ENCODE measurements at regions not wholly inside any gene's neighbourhood (a gene's known extent, or its start where the extent isn't known, plus 50 kb on each side); places are given as distances from the start of the nearest gene placed in this dataset.

- H3K4me3 Mint-ChIP-seq, result no peak overlapping the region
- no peaks in the 10 kb centered on the region for H3K36me3 Mint-ChIP-seq
- no peaks in the 10 kb centered on the region for H3K4me1 Mint-ChIP-seq
- no peaks in the 10 kb centered on the region for H3K9me3 Mint-ChIP-seq
- no peaks in the 10 kb centered on the region for H3K27me3 Mint-ChIP-seq
- no peak overlapping the region for H3K27ac Mint-ChIP-seq
- no peak for DNase-seq
Observed at GRCh38 chr7:46741181-46741580, 820.1 kb upstream of the IGFBP3 start.

GRCh38 chr7:46739518-46740234 is 818.6 kb upstream of the IGFBP3 start:
- peaks cover 2% of the 10 kb centered on the region for H3K9me3 Mint-ChIP-seq
- no peak for DNase-seq
- no peaks in the 10 kb centered on the region for H3K36me3 Mint-ChIP-seq

GRCh38 chr7:46738796-46739195 is 817.7 kb upstream of the IGFBP3 start:
- no peaks in the 10 kb centered on the region for H3K36me3 Mint-ChIP-seq
- no peak overlapping the region for H3K27ac Mint-ChIP-seq
- DNase-seq, result no peak
- no peak overlapping the region for H3K4me3 Mint-ChIP-seq
- peaks cover 2% of the 10 kb centered on the region for H3K9me3 Mint-ChIP-seq
- no peaks in the 10 kb centered on the region for H3K27me3 Mint-ChIP-seq
- no peaks in the 10 kb centered on the region for H3K4me1 Mint-ChIP-seq

More at GRCh38 chr7:46739518-46740234, 818.6 kb upstream of the IGFBP3 start:
- H3K27ac Mint-ChIP-seq, result no peak overlapping the region
- H3K4me1 Mint-ChIP-seq, result no peaks in the 10 kb centered on the region
- H3K27me3 Mint-ChIP-seq, result no peaks in the 10 kb centered on the region
- no peak overlapping the region for H3K4me3 Mint-ChIP-seq

GRCh38 chr7:46738165-46738564 is 817.1 kb upstream of the IGFBP3 start:
- no peak for DNase-seq
- no peak overlapping the region for H3K27ac Mint-ChIP-seq
- no peaks in the 10 kb centered on the region for H3K27me3 Mint-ChIP-seq
- H3K4me3 Mint-ChIP-seq, result no peak overlapping the region
- peaks cover 2% of the 10 kb centered on the region for H3K9me3 Mint-ChIP-seq
- H3K4me1 Mint-ChIP-seq, result no peaks in the 10 kb centered on the region
- no peaks in the 10 kb centered on the region for H3K36me3 Mint-ChIP-seq

- H3K27me3 Mint-ChIP-seq, result no peaks in the 10 kb centered on the region
- no peak for DNase-seq
Observed at GRCh38 chr7:46725838-46726237, 804.8 kb upstream of the IGFBP3 start.

GRCh38 chr7:46725136-46725535 is 804.1 kb upstream of the IGFBP3 start:
- H3K9me3 Mint-ChIP-seq, result no peaks in the 10 kb centered on the region
- peaks cover 2% of the 10 kb centered on the region for H3K27me3 Mint-ChIP-seq
- no peak overlapping the region for H3K4me3 Mint-ChIP-seq
- H3K4me1 Mint-ChIP-seq, result no peaks in the 10 kb centered on the region
- no peak overlapping the region for H3K27ac Mint-ChIP-seq
- H3K36me3 Mint-ChIP-seq, result no peaks in the 10 kb centered on the region
- no peak for DNase-seq

More at GRCh38 chr7:46725838-46726237, 804.8 kb upstream of the IGFBP3 start:
- Mint-ChIP-seq H3K36me3 (no peaks in the 10 kb centered on the region), H3K27ac (no peak overlapping the region), H3K4me1 (no peaks in the 10 kb centered on the region), H3K9me3 (no peaks in the 10 kb centered on the region), H3K4me3 (no peak overlapping the region)

- H3K4me3 Mint-ChIP-seq, result no peak overlapping the region
- H3K9me3 Mint-ChIP-seq, result no peaks in the 10 kb centered on the region
- no peaks in the 10 kb centered on the region for H3K36me3 Mint-ChIP-seq
- no peaks in the 10 kb centered on the region for H3K4me1 Mint-ChIP-seq
- no peak overlapping the region for H3K27ac Mint-ChIP-seq
- DNase-seq, result no peak
- H3K27me3 Mint-ChIP-seq, result peaks cover 3% of the 10 kb centered on the region
Observed at GRCh38 chr7:46723742-46724141, 802.7 kb upstream of the IGFBP3 start.

GRCh38 chr7:46723003-46723402 is 801.9 kb upstream of the IGFBP3 start:
- peaks cover 3% of the 10 kb centered on the region for H3K27me3 Mint-ChIP-seq
- no peaks in the 10 kb centered on the region for H3K36me3 Mint-ChIP-seq
- no peak overlapping the region for H3K4me3 Mint-ChIP-seq
- no peaks in the 10 kb centered on the region for H3K9me3 Mint-ChIP-seq
- DNase-seq, result no peak
- no peaks in the 10 kb centered on the region for H3K4me1 Mint-ChIP-seq
- no peak overlapping the region for H3K27ac Mint-ChIP-seq

- Mint-ChIP-seq H3K4me1 (no peaks in the 10 kb centered on the region), H3K9me3 (no peaks in the 10 kb centered on the region), H3K27ac (no peak overlapping the region), H3K27me3 (peaks cover 3% of the 10 kb centered on the region), H3K36me3 (no peaks in the 10 kb centered on the region), H3K4me3 (no peak overlapping the region)
- DNase-seq, result no peak
Observed at GRCh38 chr7:46720761-46721160, 799.7 kb upstream of the IGFBP3 start.

GRCh38 chr7:46719616-46720015 is 798.5 kb upstream of the IGFBP3 start:
- H3K4me3 Mint-ChIP-seq, result no peak overlapping the region
- H3K36me3 Mint-ChIP-seq, result no peaks in the 10 kb centered on the region
- no peak overlapping the region for H3K27ac Mint-ChIP-seq
- no peaks in the 10 kb centered on the region for H3K4me1 Mint-ChIP-seq
- no peak for DNase-seq
- peaks cover 3% of the 10 kb centered on the region for H3K27me3 Mint-ChIP-seq
- no peaks in the 10 kb centered on the region for H3K9me3 Mint-ChIP-seq

GRCh38 chr7:46716926-46717325 is 795.9 kb upstream of the IGFBP3 start:
- no peak for DNase-seq
- peaks cover 3% of the 10 kb centered on the region for H3K27me3 Mint-ChIP-seq
- no peak overlapping the region for H3K27ac Mint-ChIP-seq
- H3K4me1 Mint-ChIP-seq, result no peaks in the 10 kb centered on the region
- no peaks in the 10 kb centered on the region for H3K36me3 Mint-ChIP-seq
- H3K4me3 Mint-ChIP-seq, result no peak overlapping the region
- no peaks in the 10 kb centered on the region for H3K9me3 Mint-ChIP-seq

- Mint-ChIP-seq H3K27ac (no peak overlapping the region), H3K4me1 (no peaks in the 10 kb centered on the region), H3K9me3 (no peaks in the 10 kb centered on the region), H3K36me3 (no peaks in the 10 kb centered on the region), H3K4me3 (no peak overlapping the region), H3K27me3 (peaks cover 3% of the 10 kb centered on the region)
- DNase-seq, result no peak
Observed at GRCh38 chr7:46715579-46715978, 794.5 kb upstream of the IGFBP3 start.

- Mint-ChIP-seq H3K4me3 (no peak overlapping the region), H3K9me3 (no peaks in the 10 kb centered on the region), H3K27ac (no peak overlapping the region), H3K27me3 (no peaks in the 10 kb centered on the region), H3K36me3 (no peaks in the 10 kb centered on the region), H3K4me1 (no peaks in the 10 kb centered on the region)
- DNase-seq, result no peak
Observed at GRCh38 chr7:46714904-46715303, 793.8 kb upstream of the IGFBP3 start.

GRCh38 chr7:46713868-46714596 is 793.0 kb upstream of the IGFBP3 start:
- DNase-seq, result no peak
- Mint-ChIP-seq H3K27ac (no peak overlapping the region), H3K9me3 (no peaks in the 10 kb centered on the region), H3K27me3 (no peaks in the 10 kb centered on the region), H3K4me1 (no peaks in the 10 kb centered on the region), H3K36me3 (no peaks in the 10 kb centered on the region), H3K4me3 (no peak overlapping the region)

- Mint-ChIP-seq H3K36me3 (no peaks in the 10 kb centered on the region), H3K27ac (no peak overlapping the region), H3K27me3 (no peaks in the 10 kb centered on the region), H3K9me3 (peaks cover 1% of the 10 kb centered on the region), H3K4me1 (no peaks in the 10 kb centered on the region), H3K4me3 (no peak overlapping the region)
- DNase-seq, result no peak
Observed at GRCh38 chr7:46710927-46711326, 789.9 kb upstream of the IGFBP3 start.

GRCh38 chr7:46707973-46708372 is 786.9 kb upstream of the IGFBP3 start:
- H3K9me3 Mint-ChIP-seq, result peaks cover 1% of the 10 kb centered on the region
- H3K4me1 Mint-ChIP-seq, result no peaks in the 10 kb centered on the region
- no peaks in the 10 kb centered on the region for H3K27me3 Mint-ChIP-seq
- no peak overlapping the region for H3K4me3 Mint-ChIP-seq
- no peaks in the 10 kb centered on the region for H3K36me3 Mint-ChIP-seq
- no peak overlapping the region for H3K27ac Mint-ChIP-seq
- no peak for DNase-seq
